Epidermal melanocyte (primary cell): ENCODE measurements at regions not wholly inside any gene's neighbourhood (a gene's known extent, or its start where the extent isn't known, plus 50 kb on each side); places are given as distances from the start of the nearest gene placed in this dataset.
A peak's percentile ranks its signal among the peaks of the same experiment; 100 is the strongest.

Source experiments
- DNase-seq: peaks from one replicate; pipeline ENCODE4 v3.0.0; 2011; ENCODE audit warnings: low spot score; ENCODE audit not compliant: insufficient read length

DNA sequence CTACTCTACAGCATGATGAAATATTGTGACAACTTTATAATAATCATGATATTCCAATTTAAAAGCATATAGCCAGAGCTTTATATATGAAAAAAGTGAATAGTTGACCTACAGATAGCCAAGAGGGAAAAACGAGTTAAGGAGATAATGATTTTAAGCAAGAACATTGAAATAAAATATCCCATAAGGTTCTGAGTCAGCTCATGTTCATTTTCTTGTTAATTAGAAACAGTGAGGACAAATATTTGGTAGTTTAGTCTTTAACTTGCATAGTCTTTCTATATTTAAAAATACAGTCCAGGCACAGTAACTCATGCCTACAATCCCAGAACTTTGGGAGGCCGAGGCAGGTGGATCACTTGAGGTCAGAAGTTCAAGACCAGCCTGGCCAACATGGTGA, 55.8 kb upstream of the CDH6 start:
- no peak for DNase-seq

- DNase-seq: no peak
Measured at GRCh38 chr5:31135542-31135941, 57.9 kb upstream of the CDH6 start.

DNA sequence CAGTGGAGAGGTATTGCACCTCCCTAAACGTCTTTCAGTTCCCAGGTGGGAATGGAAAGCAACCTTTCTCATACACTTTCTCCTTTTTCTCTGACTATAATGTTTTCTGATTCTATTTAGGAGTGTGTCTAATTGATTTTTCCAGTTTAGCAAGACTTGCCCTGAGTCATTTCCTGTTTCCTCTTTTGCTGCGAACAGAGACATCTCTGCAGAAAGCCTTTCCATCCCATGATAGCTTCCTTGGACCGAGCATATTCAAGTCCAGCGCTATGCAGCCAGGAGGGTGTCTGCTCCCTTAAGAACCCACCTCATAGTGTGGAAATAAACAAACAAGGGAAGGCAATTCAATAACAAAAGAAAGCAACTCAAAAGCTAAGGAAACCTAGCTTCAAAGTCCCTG, 60.0 kb upstream of the CDH6 start:
- DNase-seq: peak; percentile 43

DNA sequence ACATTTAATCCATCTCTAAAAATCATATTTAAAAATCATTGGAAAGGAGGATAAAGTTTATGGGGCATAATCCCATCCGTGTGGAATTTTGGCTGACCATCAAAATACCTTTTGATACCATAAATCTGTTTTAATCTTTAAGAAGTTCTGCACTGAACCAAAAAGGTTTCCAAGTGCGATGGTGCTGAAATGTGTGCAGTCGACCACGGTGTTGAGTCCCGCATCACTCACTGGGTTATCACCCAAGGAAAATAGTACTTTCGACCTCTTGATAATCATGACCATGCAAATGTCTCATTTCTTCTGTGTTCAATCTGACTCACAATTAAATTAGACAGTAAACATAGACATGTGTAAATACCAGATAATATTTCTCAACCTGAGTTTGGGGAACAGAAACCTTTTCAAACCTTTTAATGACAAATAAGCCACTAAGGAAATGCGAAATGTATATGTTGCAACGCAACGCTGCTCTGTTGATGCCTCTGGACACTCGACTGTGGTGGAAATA, 62.0 kb upstream of the CDH6 start:
- no peak for DNase-seq

DNA sequence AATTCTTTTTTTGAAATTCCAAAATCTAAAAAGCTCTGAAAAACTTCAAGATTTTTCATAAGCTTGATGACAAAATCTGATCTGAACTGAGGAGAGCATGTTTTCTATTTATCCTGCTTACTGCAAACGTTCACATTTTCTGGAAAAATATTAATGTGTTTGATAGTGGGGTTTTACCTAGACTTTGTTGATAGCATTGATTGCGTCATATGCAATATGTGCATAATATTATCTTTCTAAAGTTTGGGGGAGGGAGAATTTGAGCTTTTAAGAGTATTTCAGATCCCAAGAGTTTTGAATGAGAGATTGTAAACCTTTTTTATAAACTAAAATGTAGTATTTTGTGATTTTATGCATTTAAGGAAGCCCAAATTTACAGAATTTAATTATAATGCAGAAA, 62.8 kb upstream of the CDH6 start:
- DNase-seq: no peak

DNA sequence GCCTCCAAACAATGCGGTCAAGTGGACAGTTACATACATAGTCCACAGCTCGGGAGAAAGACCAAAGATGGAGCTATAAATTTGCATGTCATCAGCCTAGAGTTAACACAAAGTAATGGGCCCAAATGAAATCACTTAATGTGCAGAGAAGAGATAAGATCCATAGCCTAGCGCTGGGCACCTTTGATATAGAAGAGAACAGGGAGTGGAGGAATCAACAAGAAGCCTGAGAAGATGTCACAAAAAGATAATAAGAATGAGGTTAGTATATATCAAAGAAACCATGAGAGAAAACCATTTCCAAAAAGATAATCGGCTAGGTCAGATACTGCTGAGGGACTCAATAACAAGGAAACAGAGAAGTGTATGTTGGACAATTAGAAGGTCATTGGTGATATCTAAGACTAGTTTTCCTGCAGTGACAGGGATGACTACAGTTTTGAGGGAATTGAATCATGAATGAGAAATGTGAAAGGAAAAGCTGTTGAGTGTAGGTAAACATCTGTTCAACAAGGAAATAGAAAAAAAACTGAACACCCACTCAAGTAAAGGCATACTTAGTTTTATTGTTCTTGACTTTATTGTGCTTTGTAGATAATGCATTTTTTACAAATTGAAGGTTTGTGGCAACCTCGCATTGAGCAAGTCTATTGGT, 68.7 kb upstream of the CDH6 start:
- DNase-seq: no peak

DNA sequence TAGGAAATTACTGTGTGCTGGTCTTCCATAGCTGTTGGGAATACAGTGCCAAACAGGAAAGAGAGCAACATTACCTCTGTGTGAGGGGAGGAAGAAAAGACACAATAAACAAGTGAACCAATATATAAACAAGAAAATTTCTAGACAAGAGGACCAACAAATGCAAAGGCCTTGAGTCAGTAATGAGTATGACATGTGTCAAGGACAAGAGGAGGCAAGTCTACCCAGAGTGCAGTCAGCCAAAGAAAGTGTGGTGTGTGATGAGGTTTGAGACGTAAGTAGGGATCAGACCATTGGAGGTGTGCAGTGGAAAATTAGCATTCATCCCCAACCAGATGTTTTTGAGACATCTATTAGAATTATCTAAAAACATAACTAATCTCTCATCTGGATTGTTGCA, 69.5 kb upstream of the CDH6 start:
- DNase-seq: no peak

DNA sequence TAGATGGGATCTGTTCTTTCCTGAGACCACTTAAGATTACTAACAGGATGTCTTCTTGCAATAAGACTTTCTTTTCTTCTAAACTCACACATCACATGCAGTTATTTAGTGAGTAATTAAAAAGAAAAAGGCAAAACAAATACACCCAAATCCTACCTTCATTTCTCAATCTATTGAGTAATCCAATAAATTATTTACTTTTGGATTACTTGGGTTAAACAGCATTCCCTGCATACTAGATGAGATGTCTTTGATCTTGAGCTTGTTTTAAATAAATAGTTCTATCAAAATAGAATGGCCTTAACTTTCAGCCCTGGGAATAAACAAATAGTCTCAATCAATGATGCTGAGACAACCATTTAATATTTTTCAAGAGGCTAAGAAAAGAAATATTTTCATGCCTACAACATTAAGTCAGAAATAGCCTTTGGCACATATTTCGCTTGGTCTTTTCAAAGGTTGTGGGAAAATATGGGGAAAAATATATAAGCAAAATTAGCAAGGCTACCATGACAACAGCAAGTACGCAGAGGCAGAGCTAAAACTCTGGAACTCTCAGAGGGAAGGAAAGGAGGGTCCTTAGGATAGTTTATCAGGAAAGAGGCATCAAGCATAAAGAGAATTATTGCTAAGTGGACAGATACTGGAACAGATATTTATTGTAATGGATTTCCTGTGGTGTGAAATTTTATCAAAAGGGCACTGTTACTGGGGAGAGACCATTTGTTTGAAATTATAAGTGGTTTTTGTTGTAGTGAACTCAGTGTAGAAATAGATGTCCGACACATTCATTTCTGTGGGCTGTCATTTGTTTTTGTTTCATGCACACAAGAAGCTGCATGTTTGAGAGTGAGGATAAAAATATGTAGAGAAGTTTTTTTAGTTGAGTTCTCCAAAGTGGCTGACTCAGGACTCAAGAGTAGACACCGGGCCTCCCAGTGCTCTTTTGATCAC, 70.2 kb upstream of the CDH6 start:
- DNase-seq: no peak

GRCh38 chr5:31121224-31121623, 72.3 kb upstream of the CDH6 start:
- DNase-seq: no peak

DNA sequence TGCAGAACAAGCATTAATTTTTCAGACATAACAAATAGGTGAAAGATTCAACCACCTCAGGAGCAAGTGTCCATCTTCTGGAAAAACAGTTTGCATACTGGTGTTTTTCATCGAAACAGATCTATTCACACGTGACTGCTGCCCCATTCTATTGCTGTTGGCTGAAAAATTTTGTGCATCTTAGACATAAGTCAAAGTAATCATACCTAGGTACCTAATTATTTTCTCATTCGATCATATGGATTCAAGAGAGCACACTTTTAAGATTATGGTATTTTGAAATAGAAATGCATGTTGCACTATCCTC, 72.9 kb upstream of the CDH6 start:
- no peak for DNase-seq

GRCh38 chr5:31119938-31120641, 73.4 kb upstream of the CDH6 start:
- no peak for DNase-seq

- no peak for DNase-seq
Measured at GRCh38 chr5:31116466-31117031, 76.9 kb upstream of the CDH6 start.

DNA sequence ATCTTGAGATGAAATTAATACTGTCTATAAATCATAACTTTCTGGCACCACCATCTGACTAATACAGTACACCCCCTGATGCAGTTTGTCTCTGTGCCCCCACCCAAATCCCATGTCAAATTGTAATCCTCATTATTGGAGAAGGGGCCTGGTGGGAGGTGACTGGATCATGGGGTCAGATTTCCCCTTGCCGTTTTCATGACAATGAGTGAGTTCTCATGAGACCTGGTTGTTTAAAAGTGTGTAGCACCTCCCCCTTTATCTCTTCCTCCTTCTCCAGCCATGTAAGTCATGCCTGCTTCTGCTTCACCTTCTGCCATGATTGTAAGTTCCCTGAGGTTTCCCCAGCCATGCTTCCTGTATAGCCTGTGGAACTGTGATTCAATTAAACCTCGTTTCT, 78.7 kb upstream of the CDH6 start:
- DNase-seq: no peak

DNA sequence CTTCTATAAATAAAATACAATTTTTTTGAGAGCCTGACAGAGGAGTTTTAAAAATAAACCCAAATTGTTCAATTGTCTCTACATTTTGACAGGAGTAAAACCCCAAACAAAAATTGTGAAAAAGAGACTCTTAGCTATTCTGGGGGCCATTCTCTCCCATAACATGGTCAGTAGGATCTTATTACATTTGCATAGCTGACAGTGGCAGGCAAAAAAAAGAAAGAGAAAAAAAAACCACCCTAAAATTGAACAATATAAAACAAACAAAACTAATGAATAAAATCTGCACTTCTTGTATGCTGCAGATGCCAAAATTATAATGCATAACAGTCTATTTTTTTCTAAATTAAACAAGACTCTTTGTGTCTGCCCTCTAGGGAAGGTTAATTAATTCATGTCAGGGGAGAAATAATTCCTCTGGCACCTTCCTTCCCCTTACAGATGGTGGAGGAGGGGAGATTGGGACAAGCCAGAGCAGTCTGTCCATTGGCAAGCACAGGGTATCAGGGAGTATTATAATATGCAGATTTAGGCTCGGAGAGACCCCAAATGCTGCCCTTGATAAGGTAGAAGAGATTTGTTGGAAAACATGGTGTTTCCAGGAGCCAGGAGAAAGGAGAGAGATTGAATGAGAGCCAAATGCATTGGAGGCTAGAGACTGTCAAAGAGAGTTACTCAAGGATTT, 79.7 kb upstream of the CDH6 start:
- DNase-seq: no peak

DNA sequence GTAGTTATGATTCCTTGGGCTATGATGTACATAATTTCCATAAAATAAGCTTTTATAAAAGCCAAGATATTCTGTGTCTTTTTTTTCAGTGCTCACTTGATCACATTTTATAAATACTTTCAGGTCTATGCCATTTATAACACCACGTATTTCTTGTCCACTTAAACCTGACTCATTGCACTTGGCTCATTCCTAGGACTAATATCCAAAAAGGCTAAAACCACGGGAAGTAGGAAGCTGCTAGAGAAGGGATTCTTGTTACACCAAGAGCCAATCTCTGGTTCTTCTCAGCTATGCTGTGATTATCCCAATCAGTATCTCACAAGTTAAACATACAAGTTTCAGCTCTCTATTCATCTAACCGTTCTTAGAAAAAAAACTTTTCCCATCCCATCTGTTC, 80.4 kb upstream of the CDH6 start:
- no peak for DNase-seq

GRCh38 chr5:31107091-31107518, 86.4 kb upstream of the CDH6 start:
- DNase-seq: no peak

DNA sequence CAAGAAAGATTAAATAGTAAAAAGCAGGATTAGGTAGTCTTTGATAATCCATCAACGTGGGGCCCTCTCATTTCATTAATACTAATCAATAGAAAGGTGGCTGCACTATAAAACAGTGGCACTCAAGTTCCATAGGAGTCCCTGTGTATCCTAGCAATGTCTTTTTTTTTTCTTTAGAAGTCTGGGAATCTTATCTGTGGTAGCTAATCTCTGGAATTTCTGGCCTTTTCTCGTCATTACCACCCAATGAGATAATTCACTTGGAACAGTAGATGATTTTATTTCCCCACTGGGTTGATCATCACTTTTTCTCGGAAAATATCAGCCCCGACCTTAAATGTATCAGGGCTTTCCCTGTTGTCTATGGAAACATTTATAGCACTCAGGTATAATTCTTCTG, 86.8 kb upstream of the CDH6 start:
- no peak for DNase-seq

GRCh38 chr5:31106278-31106677, 87.2 kb upstream of the CDH6 start:
- DNase-seq: no peak

DNA sequence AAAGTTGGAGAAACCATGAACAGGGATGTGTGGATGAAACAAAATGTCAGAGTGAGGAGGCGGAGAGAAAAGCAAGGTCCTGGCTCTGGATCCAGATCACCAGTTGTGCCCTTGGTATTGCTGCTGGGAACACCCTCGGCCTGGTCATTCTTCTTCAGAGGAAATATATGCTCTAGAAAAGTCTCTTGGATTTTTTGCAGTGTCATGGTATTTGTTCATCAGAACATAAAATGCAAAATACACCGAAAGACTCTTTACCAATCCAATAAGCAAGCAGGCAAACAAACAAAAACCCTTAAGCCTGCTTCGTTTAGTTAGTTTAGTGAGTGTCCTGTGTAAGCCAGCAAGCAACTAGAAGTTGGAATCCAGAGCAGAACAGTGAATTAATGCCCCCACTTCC, 88.7 kb upstream of the CDH6 start:
- DNase-seq: no peak

- DNase-seq: no peak
Measured at GRCh38 chr5:31100781-31101310, 92.6 kb upstream of the CDH6 start.

DNA sequence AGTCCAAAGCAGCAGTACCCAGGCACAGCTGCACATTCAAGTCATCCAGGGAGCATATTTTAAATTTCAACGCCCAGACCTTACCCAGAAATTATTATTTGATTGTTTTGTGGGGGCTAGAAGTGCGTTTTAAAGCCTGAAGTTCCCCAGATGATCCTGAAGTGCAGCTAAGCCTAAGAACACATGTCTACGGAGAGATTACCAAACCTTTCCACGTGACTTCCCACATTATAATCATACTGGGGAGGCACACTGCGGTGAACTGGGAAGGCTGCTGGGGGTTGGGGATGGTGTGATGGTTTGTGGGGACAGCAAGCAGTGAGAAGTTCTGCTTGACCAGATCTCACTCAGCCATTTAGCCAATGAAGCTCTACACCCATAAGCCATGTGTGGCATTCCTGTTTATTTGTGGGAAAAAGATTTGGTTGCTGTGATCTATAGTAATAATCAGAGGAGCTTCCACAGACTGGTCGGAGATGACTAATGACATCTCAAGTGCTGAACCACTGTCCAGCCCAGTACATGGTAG, 93.4 kb upstream of the CDH6 start:
- no peak for DNase-seq
